ENCODE measurements at regions not wholly inside any gene's neighbourhood (a gene's known extent, or its start where the extent isn't known, plus 50 kb on each side); places are given as distances from the start of the nearest gene placed in this dataset.

DNA sequence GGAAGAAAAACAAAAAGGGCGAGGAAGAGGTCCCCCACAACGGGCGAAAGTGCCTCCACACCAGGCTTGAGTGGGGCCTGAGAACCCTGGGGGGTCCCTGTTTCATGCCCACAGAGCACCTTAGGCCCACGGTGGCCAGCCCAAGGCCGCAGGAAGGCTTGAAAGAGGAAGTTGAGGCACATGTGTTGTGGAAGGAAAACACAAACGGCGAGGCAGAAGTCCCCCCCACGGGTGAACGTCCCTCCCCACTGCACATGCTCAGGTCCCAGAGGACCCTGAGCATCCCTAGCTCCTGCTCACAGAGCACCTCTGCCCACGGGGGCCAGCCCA lies 371.5 kb downstream of the ALG10 start:
- no peak for DNase-seq

DNA sequence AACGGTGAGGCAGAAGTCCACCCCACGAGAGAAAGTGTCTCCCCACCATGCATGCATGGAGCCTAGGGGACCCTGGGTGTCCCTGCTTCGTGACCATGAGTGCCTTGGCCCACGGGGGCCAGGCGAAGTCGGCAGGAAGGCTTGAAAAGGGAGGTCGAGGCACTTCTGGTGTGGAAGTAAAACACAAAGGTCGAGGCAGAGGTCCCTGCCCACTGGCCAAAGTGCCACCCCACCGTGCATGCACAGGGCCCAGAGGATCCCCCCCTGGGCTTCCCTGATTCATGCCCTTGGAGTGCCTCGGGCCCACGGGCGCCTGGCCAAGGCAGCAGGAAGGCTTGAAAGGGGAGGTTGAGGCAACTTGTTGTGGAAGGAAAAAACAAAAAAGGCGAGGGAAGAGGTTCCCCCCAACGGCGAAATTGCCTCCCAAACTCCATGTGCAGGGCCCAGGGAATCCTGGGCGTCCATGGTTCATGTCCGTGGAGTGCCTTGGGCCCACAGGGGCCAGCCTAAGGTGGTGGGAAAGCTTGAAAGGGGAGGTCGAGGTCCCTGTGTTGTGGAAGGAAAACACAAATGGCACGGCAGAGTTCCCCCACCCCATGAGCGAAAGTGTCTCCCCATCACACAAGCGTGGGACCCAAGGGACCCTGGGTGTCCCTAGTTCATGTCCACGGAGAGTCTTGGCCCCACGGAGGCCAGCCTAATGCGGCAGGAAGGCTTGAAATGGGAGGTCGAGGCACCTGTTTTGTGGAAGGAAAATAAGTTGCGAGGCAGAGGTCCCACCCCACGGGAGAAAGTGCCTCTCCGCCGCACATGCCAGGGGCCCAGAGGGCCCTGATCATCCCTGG lies 372.1 kb downstream of the ALG10 start:
- no peak for DNase-seq

DNA sequence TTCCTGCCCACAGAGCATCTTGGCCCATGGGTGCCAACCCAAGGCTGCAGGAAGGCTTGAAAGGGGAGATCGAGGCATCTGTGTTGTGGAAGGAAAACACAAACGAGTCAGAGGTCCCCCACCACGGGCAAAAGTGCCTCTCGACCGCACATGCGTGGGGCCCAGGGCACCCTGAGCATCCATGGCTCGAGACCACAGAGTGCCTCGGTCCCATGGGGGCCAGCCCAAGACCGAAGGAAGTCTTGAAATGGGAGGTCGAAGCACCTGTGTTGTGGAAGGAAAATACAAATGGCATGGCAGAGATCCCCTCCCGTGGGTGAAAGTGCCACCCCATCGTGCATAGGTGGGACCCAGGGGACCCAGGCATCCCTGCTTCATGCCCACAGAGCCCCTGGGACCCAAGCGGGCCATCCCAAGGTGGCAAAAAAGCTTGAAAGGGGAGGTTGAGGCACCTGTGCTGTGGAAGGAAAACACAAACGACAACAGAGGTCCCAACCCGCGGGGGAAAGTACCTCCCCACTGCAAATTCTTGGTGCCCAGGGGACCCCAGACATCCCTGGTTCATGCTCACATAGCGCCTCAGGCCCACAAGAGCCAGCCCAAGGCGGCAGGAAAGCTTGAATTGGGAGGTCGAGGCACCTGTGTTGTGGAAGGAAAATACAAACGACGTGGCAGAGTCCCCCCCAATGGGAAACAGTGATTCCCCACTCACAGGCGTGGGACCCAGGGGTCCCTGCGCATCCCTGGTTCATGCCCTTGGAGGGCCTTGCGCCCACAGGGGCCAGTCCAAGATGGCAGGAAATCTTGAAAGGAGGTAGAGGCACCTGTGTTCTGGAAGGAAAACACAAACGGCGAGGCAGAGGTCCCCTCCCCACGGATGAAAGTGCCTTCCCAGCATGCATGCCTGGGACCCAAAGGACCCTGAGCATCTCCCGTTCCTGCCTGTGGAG lies 373.0 kb downstream of the ALG10 start:
- no peak for DNase-seq

DNA sequence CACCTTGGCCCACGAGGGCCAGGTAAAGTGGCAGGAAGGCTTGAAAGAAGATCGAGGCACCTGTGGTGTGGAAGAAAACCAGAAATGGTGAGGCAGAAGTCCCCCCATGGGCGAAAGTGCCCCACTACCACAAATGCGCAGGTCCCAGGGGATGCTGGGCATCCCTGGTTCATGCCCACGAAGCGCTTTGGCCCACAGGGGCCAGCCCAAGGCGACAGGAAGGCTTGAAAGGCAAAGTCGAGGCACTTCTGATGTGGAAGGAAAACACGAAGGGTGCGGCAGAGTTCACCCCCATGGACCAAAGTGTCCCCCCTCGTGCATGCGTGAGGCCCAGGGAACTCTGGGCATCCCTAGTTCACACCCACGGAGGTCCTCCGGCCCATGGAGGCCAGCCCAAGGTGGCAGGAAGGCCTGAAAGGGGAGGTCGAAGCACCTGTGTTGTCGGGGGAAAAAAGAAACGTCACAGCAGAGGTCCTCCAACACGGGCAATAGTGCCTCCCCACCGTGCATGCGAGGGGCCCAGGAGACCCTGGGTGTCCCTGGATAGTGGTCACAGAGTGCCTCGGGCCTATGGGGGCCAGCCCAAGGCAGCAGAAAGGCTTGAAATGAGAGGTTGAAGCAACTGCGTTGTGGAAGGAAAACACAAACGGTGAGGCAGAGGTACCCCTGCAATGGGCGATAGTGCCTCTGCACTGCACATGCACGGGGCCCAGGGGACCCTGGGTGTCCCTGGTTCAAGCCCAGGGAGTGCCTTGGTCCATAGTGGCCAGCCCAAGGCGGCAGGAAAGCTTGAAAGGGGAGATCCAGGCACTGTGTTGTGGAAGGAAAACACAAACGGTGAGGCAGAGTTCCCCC lies 373.9 kb downstream of the ALG10 start:
- no peak for DNase-seq

DNA sequence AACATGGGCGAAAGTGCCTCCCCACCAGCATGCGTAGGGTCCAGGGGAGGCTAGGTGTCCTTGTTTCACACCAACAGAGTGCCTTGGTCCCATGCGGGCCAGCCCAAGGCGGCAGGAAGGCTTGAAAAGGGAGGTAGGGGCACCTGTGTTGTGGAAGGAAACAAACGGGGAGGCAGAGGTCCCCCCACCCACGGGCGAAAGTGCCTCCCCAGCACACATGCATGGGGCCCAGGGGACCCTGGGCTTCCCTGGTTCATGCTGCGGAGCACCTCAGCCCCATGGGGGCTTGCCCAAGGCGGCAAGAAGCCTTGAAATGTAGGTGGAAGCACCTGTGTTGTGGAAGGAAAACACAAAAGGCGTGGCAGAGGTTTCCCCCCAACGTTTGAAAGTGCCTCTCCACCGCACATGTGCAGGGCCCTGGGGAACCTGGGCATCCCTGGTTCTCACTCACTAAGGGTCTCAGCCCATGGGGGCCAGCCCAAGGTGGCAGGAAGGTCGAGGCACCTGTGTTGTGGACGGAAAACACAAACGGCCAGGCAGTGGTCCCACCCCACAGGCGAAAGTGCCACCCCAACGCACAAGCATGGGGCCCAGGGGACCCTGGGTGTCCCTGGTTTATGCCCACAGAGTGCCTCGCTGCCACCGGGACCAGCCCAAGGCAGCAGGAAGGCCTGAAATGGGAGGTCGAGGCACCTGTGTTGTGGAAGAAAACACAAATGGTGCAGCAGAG lies 374.7 kb downstream of the ALG10 start:
- no peak for DNase-seq

DNA sequence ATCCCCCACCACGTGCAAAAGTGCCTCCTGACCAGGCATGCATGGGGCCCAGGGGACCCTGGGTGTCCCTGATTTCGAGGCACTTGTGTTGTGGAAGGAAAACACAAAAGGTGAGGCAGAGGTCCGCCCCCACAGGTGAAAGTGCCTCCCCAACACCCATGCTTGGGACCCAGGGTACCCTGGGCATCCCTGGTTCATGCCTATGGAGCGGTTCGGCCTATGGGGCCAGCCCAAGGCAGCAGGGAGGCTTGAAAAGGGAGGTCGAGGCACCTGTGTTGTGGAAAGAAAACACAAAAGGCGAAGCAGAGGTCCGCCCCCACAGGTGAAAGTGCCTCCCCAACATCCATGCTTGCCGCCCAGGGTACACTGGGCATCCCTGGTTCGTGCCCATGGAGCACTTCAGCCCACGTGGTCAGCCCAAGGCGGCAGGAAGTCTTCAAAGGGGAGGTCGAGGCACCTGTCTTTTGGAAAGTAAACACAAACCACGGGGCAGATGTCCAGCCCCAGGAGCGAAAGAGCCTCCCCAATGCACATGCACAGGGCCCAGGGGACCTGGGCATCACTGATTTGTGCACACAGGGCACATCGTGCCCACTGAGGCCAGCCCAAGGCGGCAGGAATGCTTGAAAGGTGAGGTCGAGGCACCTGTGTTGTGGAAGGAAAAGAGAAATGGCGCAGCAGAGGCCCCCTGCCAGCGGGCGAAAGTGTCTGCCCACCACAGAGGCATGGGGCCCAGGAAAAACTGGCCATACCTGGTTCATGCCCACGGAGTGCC lies 375.5 kb downstream of the ALG10 start:
- DNase-seq = no peak

DNA sequence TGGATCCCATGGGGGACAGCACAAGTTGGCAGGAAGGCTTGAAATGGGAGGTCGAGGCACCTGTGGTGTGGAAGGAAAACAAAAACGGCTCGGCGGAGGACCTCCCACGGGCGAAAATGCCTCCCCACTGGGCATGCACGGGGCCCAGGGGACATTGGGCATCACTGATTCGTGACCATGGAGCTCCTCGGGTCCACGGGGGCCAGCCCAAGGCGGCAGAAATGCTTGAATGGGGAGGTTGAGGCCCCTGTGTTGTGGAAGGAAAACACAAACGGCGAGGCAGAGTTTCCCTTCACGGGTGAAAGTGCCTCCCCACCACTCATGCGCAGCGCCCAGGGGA lies 376.0 kb downstream of the ALG10 start:
- no peak for DNase-seq

DNA sequence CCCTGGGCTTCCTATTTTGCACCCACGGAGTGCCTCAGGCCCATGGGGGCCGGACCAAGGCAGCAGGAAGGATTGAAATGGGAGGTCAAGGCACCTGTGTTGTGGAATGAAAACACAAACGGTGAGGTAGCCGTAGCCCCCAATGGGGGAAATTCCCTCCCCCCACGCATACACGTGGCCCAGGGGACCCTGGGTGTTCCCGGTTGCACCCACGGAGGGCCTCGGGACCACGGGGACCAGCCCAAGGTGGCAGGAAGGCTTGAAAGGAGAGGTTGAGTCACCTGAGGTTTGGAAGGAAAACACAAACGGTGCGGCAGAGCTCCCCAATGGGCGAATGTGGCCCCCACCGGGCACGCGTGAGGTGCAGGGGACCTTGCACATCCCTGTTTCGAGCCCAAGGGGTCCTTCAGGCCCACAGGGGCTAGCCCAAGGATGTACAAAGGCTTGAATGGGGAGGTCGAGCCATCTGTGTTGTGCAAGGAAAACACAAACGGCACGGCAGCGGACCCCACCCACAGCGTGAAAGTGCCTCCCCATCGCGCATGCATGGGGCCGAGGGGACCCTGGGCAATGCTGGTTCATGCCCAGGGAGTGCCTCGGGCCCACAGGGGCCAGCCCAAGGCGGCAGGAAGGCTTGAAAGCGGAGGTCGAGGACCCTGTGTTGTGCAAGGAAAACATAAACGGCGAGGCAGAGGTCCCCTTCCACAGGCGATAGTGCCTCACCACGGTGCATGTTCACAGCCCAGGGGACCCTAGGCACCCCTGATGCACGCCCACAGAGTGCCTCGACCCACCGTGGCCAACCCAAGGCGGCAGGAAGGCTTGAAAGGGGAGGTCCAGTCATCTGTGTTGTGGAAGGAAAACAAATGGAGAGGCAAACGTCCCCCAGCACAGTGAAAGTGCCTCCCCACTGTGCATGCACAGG lies 376.7 kb downstream of the ALG10 start:
- DNase-seq = no peak

DNA sequence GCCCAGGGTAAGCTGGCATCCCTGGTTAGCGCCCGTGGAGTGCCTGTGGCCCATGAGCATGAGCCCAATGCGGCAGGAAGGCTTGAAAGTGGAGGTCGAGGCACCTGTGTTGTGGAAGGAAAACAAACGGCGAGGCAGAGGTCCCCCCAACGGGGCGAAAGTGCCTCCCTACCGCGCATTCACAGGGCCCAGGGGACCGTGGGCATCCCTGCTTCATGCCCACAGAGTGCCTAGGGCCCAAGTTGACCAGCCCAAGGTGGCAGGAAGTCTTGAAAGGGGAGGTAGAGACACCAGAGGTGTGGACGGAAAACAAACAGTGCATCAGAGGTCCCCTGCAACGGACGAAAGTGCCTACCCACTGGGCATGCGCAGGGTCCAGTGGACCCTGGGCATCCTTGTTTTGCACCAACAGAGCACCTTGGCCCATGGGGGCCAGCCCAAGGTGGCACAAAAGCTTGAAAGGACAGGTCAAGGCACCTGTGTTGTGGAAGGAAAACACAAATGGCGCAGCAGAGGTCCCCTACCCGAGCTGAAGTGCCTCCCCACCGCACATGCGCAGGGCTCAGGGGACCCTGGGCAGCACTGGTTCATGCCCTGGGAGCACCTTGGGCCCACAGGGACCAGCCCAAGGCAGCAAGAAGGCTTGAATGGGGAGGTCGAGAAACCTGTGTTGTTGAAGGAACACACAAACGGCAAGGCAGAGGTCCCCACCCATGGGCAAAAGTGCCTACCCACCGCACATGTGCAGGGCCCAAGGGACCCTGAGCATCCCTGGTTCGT lies 377.5 kb downstream of the ALG10 start:
- DNase-seq = no peak

DNA sequence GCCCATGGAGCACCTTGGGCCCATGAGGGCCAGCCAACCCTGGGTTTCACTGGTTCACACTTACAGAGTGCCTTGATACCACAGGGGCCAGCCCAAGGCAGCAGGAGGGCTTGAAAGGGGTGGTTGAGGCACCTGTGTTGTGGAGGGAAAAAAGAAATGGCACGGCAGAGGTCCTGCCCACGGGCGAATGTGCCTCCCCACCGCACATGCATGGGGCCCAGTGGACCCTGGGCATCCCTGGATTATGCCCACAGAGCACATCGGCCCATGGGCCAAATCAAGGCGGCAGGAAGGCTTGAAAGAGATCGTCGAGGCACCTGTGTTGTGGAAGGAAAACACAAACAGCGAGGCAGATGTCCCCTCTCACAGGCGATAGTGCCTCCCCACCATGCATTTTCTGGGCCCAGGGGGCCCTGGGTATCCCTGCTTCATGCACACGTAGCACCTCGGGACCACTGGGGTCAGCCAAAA lies 378.1 kb downstream of the ALG10 start:
- no peak for DNase-seq

DNA sequence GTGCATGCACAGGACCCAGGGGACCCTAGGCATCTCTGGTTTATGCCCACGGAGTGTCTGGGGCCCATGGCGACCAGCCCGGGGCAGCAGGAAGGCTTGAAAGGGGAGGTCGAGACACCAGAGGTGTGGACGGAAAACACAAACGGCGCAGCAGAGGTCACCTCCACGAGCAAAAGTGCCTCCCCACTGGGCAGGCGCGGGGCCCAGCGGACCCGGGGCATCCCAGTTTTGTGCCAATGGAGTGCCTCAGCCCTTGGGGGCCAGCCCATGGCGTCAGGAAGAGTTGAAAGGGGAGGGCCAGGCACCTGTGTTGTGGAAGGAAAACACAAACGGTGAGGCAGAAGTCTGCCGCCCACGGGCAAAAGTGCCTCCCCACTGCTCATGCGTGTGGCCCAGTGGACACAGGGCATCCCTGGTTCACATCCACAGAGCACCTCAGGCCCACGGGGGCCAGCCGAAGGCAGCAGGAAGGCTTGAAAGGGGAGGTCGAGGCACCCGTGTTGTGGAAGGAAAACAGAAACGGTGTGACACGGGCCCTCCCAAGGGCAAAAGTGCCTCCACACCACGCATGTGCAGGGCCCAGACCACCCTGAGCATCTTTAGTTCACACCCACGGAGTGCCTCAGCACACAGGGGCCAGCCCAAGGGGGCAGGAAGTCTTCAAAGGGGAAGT lies 378.8 kb downstream of the ALG10 start:
- no peak for DNase-seq

DNA sequence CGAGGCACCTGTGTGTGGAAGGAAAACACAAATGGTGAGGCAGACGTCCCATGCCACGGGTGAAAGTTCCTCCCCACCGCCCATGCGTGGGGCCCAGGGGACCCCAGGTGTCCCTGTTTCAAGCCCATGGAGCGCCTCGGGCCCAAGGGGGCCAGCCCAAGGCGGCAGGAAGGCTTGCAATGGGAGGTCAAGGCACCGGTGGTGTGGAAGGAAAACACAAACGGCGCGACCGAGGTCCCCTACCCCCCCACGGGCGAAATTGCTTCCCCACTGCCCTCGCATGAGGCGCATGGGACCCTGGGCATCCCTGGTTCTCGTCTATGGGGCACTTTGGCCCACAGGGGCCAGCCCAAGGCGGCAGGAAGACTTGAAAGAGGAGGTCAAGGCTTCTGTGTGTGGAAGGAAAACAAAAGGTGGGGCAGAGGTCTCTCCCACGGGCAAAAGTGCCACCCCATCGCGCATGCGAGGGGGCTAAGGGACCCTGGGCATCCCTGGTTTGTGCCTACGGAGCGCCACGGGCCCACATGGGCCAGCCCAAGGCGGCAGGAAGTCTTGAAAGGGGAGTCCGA lies 379.4 kb downstream of the ALG10 start:
- DNase-seq = no peak

DNA sequence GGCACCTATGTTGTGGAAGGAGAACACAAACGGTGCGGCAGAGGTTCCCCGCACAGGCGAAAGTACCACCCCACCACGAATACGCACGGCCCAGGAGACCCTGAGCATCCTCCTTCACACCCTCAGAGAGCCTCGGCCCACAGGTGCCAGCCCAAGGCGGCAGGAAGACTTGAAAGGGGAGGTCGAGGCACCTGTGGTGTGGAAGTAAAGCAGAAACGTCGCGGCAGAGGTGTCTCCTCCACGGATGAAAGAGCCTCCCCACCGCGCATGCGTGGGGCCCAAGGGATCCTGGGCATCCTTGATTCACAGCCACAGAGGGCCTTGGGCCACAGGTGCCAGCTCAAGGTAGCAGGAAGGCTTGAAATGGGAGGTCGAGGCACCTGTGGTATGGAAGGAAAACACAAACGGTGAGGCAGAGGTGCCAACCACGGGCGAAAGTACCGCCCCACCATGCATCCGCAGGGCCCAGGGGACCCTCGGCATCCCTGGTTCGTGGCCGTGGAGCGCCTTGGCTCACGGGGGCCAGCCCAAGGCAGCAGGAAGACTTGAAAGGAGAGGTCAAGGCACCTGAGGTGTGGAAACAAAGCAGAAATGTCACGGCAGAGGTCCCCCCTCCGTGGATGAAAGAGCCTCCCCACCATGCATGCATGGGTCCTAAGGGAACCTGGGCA lies 380.1 kb downstream of the ALG10 start:
- DNase-seq = no peak

DNA sequence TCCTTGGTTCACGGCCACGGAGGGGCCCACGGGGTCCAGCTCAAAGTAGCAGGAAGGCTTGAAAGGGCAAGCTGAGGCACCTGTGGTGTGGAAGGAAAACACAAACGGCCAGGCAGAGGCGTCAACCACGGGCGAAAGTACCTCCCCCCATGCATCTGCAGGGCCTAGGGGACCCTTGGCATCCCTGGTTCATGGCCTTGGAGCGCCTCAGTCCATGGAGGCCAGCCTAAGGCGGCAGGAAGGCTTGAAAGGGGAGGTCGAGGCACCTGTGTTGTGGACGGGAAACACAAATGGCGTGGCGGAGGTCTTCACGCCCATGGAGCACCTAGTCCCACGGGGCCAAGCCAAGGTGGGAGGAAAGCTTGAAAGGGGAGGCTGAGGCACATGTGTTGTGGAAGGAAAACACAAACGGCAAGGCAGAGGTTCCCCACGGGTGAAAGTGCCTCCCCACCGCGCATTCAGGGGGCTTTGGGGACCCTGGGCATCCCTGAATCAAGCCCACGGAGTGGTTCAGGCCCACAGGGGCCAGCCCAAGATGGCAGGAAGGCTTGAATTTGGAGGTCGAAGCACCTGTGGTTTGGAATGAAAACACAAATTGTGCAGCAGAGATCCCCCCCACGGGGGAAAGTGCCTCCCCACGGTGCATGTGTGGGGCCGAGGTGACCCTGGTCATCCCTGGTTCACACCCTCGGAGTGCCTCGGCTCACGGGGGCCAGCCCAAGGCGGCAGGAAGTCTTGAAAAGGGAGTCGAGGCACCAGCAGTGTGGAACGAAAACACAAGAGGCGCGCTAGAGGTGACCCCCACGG lies 380.8 kb downstream of the ALG10 start:
- no peak for DNase-seq

DNA sequence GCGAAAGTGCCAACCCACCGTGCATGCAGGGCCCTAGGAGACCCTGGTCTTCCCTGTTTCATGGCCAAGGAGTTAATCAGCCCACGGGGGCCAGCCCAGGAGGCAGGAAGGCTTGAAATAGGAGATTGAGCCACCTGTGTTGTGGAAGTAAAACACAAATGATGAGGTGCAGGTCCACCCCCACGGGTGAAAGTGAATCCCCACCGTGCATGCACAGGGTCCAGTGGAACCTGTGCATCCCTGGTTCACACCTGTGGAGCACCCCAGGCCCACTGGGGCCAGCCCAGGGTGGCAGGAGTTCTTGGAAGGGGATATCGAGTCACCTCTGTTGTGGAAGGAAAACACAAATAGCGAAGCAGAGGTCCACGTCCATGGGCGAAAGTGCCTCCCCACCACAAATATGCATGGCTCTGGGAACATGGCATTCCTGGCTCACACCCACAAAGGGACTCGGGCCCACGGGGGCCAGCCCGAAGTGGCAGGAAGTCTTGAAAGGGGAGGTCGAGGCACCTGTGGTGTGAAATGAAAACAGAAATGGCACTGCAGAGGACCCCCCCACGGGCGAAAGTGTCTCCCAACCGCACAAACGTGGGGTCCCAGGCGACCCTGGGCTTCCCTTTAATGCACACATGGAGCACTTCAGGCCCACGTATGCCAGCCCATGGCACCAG lies 381.5 kb downstream of the ALG10 start:
- no peak for DNase-seq
